Left renal pelvis (tissue), 4 donors: ENCODE measurements at regions not wholly inside any gene's neighbourhood (a gene's known extent, or its start where the extent isn't known, plus 50 kb on each side); places are given as distances from the start of the nearest gene placed in this dataset.
"Not testable (repeated sequence)": the region's sequence is repeated elsewhere in the genome, so short reads cannot be mapped to it uniquely, and the experiment has no call there.

ENCODE experiments used
- DNase-seq, 4 donors: peaks; one replicate each; pipeline ENCODE4 v3.0.0-alpha.2; 2013; ENCODE audit warnings: low read depth in 4 of 4, low spot score in 3 of 4

DNA sequence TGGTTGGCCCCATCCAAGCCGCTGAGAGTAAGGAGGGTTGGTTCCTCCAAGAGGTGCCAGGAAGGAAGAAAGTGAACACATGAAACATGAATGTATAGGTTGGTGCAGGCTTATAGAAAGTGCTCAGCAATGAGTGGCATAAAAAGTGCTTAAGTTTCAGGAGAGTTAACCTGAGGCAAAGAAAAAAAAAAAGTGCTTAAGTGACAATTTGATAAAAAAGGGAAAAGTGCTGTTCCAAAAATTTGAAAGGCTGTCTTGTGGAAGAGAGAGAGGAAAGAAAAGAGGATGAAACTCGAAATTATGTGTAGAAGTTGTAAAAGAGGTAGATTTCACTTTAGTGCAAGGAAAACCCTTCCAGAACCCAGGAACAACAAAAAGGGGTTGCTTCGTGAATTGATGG, 85.5 kb upstream of the MAP4K4 start:
- DNase-seq = no peak

DNA sequence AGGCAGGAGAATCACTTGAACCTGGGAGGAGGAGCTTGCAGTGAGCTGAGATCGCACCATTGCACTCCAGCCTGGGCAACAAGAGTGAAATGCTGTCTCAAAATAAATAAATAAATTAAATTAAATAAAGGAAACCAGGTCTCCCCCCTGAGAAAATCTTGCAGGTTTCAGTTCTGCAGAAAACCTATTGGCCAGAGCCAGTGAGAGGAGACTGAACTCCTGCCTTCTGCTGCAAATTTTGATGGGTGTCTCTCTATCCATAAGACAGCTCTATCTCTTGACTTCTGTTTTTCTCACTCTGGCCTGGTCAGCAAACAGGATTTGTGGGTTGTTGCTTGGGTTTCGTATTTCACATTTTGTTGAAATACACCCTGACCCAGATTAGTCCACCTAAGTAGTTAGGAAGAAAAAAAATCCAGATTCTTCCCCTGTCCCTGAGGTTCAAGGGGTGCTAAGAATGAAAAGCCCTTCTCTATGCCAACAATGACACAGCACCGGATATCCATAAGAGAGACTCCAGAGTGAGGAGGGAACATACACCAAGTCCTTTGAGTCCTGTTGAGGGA, 86.7 kb upstream of the MAP4K4 start:
- DNase-seq = no peak

GRCh38 chr2:101609433-101609832, 88.1 kb upstream of the MAP4K4 start:
- DNase-seq = no peak

DNA sequence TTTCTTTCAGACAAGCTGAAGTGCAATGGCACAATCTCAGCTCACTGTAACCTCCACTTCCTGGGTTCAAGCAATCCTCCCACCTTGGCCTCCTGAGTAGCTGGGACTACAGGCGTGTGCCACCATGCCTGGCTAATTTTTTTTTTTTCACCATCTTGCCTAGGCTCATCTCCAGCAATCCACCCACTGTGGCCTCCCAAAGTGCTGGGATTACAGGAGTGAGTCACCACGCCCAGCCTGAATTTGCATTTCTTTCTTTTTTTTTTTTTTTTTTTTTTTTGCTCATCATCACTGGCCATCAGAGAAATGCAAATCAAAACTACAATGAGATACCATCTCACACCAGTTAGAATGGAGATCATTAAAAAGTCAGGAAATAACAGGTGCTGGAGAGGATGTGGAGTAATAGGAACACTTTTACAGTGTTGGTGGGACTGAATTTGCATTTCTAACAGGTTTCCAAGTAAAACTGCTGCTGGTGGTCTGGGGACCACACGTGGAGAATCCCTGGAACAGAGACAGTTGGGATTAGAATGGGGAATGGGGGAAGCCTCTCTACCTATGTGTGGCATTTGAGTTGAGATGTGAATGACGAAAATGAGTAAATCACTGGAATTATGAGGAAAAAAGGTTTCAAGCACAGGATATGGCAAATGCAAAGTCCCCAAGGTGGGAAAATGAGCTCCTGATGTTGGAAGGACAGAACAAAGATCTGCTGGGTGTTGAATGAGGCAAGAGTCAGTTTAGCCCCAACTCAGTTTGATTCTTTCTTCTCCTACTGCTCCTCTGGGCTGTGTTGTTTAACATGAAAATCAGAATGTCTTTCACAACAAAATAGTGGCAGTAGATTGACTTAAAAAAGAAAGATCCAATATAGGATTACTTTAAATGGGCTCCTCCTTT, 88.8 kb upstream of the MAP4K4 start:
- no peak for DNase-seq

DNA sequence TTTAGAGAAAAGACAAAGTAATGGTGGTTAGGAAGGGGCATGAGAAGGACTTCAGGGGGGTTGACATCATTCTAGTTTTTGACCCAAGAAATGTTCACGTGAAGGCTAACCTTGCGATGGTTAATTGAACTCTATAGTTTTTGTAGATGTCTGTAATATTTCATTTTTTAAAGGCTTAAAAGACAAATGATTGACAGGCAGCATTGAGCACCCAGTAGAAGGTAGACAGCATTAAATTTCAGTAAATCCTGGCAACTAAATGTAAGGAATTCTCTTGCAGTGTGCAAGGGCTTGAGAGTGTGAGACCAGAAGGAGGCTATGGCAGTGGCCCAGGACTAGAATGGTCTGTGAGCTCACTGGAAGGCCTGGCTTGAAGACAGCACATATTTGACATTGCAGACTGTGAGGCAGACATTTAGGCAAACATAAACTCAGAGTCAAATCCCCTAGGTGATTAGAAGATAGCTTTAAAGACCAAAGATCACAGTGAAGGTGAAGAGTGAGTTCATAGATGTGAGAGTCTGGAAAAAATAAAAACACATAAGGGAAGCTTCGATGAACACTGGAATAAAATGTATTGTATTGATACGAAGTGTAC, 100.1 kb upstream of the MAP4K4 start:
- no peak for DNase-seq

DNA sequence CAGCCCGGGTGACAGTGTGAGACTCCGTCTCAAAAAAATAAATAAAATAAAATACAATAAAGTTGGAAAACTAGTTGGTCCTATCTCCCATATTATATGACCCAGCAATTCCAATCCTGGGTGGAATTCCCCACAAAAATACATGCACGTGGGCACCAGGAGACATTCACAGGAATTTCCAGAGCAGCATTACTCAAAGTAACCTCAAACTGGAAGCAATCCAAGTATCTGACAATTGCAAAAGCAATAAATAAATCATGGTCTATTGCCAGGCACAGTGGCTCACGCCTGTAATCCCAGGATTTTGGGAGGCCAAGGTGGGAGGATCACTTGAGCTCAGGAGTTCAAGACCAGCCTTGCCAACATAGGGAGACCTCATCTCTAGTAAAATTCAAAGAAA, 101.2 kb upstream of the MAP4K4 start:
- DNase-seq = no peak

DNA sequence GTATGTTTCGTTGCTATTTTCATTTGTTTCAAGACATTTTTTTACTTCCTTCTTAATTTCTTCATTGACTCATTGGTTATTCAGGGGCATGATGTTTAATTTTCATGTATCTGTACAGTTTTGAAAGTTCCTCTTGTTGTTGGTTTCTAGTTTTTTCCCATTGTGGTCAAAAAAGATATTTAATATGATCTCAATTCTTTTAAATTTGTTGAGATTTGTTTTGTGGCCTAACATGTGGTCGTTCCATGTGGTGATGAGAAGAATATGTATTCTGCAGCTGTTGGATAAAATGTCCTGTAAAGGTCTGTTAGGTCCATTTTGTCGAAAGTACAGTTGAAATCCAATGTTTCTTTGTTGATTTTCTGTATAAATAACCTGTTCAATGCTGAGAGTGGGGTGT, 110.3 kb upstream of the MAP4K4 start:
- DNase-seq = no peak

- DNase-seq = no peak
These were observed 108.9 kb upstream of the RFX8 start for GRCh38 chr2:101583861-101584260.

GRCh38 chr2:101581675-101582299, 106.9 kb upstream of the RFX8 start:
- DNase-seq = no peak

DNA sequence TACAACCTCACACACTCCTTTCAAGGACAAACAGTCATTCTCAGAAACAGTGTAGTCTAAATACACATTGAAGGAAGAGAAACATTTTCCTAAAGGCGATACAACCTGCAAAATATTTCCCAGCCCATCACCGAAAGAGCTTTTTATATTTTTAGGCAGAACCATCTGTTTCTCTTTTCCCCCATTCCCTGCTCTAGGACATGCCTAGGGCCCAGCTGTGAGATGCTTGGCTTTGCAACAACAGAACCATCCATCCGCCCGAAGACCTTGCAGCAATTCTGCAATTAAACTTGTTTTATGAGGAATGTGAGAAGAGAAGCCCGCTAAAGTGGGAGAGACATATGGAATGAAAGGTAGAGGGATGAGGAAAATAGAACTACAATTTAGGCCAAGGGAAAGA, 105.6 kb upstream of the RFX8 start:
- DNase-seq = no peak

GRCh38 chr2:101578671-101579070, 103.8 kb upstream of the RFX8 start:
- no peak for DNase-seq

GRCh38 chr2:101578135-101578534, 103.2 kb upstream of the RFX8 start:
- not testable (repeated sequence) for DNase-seq

DNA sequence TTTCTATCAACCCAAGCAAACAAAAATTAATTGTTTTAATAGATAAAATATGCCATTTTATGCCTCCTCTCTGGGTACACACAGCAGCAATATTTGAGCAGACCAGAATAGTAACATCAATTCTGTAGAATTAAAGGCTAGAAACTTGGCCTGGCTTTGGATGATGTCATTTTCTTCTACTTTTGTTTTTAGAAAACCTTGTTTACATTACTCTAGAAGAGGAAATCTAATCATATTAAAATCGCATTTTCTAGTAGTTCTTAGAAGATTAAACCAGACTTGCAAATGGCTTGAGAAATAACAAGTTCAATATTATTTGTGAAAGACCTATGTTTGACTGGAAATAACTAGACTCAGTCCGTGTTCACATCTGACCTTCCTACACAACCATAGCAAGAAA, 102.3 kb upstream of the RFX8 start:
- no peak for DNase-seq

- DNase-seq = no peak
These were observed 99.7 kb upstream of the RFX8 start for GRCh38 chr2:101574622-101575021.

DNA sequence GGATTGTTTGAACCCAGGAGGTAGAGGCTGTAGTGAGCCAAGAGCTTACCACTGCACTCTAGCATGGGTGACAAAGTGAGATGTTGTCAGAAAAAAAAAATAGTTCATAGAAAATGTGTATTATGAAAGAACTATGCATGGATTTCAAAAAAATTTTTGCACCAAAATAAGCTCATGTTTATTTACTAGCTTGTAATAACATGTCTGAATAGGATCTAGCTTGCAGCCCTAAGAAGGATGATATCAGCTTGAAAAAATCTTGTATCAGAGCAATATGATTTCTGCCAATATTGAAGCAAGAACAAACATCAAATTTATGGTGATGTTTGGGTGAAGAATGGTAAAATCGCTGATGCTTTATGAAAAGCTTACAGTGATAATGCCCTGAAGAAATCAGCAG, 97.0 kb upstream of the RFX8 start:
- no peak for DNase-seq

DNA sequence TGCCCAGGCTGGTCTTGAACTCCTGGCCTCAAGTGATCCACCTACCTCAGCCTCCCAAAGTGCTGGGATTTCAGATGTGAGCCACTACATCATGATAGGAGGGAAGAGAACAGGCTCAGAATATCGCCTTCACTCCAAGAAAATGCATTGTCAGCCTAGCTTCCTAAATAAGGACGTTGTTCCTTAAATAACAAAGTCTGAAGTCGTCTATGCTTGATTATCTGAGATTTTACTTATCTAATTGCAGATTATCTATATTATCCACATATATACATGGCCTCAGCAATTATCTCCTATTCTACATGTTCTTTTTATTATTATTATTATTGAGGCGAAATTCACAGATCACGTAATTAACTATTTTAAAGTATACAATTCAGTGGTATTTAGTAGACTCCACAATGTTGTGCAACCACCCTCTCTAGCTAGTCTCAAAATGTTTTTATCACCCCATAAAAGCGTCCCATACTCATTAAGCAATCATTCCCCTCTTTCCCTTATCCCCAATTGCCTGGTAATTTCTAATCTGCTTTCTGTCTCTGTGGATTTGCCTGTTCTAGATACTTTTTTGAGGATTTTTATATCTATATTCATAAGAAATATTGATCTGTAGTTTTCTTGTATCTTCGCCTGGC, 95.1 kb upstream of the RFX8 start:
- DNase-seq = no peak

GRCh38 chr2:101568969-101569368, 94.1 kb upstream of the RFX8 start:
- no peak for DNase-seq

DNA sequence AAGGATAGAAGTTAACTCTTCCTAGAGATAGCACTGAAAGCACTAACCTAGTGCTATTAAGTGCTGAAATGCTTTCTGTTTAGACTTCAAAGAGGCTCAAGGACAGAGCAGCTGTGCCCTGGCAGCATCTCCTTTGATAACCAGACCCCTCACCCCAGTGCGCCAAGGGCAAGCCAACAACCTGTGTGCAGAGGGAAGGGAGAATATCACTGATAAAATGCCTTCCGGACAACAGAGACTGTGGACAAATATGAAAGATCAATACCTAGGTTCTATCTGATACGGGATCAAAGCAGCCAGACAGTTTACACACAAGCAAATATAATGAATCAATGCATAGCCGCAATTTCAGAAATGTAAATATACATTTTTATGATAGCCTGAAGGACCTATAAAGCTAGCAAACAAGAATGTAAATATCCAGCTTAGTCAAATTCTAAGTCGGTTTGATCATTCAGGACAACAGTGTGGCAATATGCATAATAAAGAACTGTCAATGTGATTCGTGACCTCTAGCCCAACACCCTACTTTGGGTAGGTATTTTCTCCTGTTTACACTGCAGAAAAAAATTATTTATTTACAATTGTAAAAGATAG, 91.8 kb upstream of the RFX8 start:
- no peak for DNase-seq

DNA sequence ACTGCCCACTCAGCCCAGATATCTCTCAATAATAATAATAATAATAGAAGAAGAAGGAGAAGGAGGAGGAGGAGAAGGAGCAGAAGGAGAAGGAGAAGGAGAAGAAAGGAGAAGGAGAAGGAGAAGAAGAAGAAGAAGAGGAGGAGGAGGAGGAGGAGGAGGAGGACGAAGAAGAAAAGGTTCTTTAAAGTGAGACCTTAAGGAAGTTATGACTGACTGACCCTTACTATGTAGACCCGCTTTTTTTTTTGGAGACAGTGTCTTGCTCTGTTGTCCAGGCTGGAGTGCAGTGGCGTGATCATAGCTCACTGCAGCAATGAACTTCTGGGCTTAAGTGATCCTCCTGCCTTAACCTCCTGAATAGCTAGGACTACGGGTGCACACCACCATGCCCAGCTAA, 88.9 kb upstream of the RFX8 start:
- DNase-seq = no peak

DNA sequence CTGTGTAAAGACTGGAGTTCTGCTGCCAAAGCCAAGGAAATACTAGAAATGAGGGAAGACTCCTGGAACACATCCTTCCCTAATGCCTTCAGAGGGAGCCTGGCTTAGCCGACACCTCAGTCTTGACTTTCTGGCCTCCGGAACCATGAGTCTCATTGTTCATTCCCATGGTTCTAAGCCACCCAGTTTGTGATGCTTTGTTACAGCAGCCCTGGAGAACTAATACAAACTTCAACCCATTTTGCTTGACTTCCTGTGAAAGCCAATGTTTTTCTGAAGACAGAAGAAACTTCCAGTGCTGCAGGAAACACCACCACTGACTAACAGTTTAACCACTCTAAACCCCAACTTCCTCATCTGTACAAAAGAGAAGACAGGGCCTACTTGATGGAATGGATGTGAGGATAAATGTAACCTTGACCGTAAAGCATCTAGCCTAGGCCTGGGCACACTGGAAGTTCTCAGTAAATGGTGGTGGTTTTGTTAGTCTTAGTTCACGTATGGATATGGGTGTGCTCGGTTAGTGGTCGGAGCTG, 85.9 kb upstream of the RFX8 start:
- DNase-seq = no peak
